ENCODE measurements at regions not wholly inside any gene's neighbourhood (a gene's known extent, or its start where the extent isn't known, plus 50 kb on each side); places are given as distances from the start of the nearest gene placed in this dataset.

- H3K27ac ChIP-seq (ENCODE audit: low read depth, low read length): no peak overlapping the region
- no peak overlapping the region for H3K4me3 ChIP-seq (ENCODE audit: low read depth, low read length)
- H3K36me3 ChIP-seq (ENCODE audit: control insufficient read depth, insufficient read depth, low read length): no peaks in the 10 kb centered on the region
- no peaks in the 10 kb centered on the region for H3K9me3 ChIP-seq (ENCODE audit: control insufficient read depth, insufficient read depth, low read length)
- H3K27me3 ChIP-seq (ENCODE audit: control insufficient read depth, insufficient read depth, low read length): no peaks in the 10 kb centered on the region
- H3K9ac ChIP-seq (ENCODE audit: low read depth, low read length): no peak overlapping the region
- no peaks in the 10 kb centered on the region for H3K4me1 ChIP-seq (ENCODE audit: control insufficient read depth, insufficient read depth, low read length)
Observed at GRCh38 chr2:234291765-234292204, 205.1 kb downstream of the ARL4C start.

- Histone ChIP-seq H3K36me3 (ENCODE audit: control insufficient read depth, insufficient read depth, low read length) (no peaks in the 10 kb centered on the region), H3K27me3 (ENCODE audit: control insufficient read depth, insufficient read depth, low read length) (no peaks in the 10 kb centered on the region), H3K4me1 (ENCODE audit: control insufficient read depth, insufficient read depth, low read length) (no peaks in the 10 kb centered on the region), H3K9ac (ENCODE audit: low read depth, low read length) (no peak overlapping the region), H3K9me3 (ENCODE audit: control insufficient read depth, insufficient read depth, low read length) (no peaks in the 10 kb centered on the region), H3K27ac (ENCODE audit: low read depth, low read length) (no peak overlapping the region), H3K4me3 (ENCODE audit: low read depth, low read length) (no peak overlapping the region)
Observed at GRCh38 chr2:234290671-234291070, 206.2 kb downstream of the ARL4C start.

GRCh38 chr2:234289834-234290590 is 206.9 kb downstream of the ARL4C start:
- Histone ChIP-seq H3K4me3 (ENCODE audit: low read depth, low read length) (no peak overlapping the region), H3K27ac (ENCODE audit: low read depth, low read length) (no peak overlapping the region), H3K36me3 (ENCODE audit: control insufficient read depth, insufficient read depth, low read length) (no peaks in the 10 kb centered on the region), H3K27me3 (ENCODE audit: control insufficient read depth, insufficient read depth, low read length) (no peaks in the 10 kb centered on the region), H3K9ac (ENCODE audit: low read depth, low read length) (no peak overlapping the region), H3K4me1 (ENCODE audit: control insufficient read depth, insufficient read depth, low read length) (no peaks in the 10 kb centered on the region; the same call in 1 of the 2 replicates), H3K9me3 (ENCODE audit: control insufficient read depth, insufficient read depth, low read length) (no peaks in the 10 kb centered on the region)

- Histone ChIP-seq H3K9ac (ENCODE audit: low read depth, low read length) (no peak overlapping the region), H3K9me3 (ENCODE audit: control insufficient read depth, insufficient read depth, low read length) (no peaks in the 10 kb centered on the region), H3K27me3 (ENCODE audit: control insufficient read depth, insufficient read depth, low read length) (no peaks in the 10 kb centered on the region), H3K4me1 (ENCODE audit: control insufficient read depth, insufficient read depth, low read length) (no peaks in the 10 kb centered on the region; the same call in 1 of the 2 replicates), H3K36me3 (ENCODE audit: control insufficient read depth, insufficient read depth, low read length) (no peaks in the 10 kb centered on the region), H3K4me3 (ENCODE audit: low read depth, low read length) (no peak overlapping the region), H3K27ac (ENCODE audit: low read depth, low read length) (no peak overlapping the region)
Observed at GRCh38 chr2:234288974-234289455, 207.9 kb downstream of the ARL4C start.

GRCh38 chr2:234287650-234288049 is 209.2 kb downstream of the ARL4C start:
- Histone ChIP-seq H3K27me3 (ENCODE audit: control insufficient read depth, insufficient read depth, low read length) (no peaks in the 10 kb centered on the region), H3K9ac (ENCODE audit: low read depth, low read length) (no peak overlapping the region), H3K36me3 (ENCODE audit: control insufficient read depth, insufficient read depth, low read length) (no peaks in the 10 kb centered on the region), H3K4me1 (ENCODE audit: control insufficient read depth, insufficient read depth, low read length) (no peaks in the 10 kb centered on the region; the same call in 1 of the 2 replicates), H3K27ac (ENCODE audit: low read depth, low read length) (no peak overlapping the region), H3K9me3 (ENCODE audit: control insufficient read depth, insufficient read depth, low read length) (no peaks in the 10 kb centered on the region), H3K4me3 (ENCODE audit: low read depth, low read length) (no peak overlapping the region)

GRCh38 chr2:234286956-234287355 is 209.9 kb downstream of the ARL4C start:
- Histone ChIP-seq H3K4me1 (ENCODE audit: control insufficient read depth, insufficient read depth, low read length) (no peaks in the 10 kb centered on the region; the same call in 1 of the 2 replicates), H3K9me3 (ENCODE audit: control insufficient read depth, insufficient read depth, low read length) (no peaks in the 10 kb centered on the region), H3K4me3 (ENCODE audit: low read depth, low read length) (no peak overlapping the region), H3K27ac (ENCODE audit: low read depth, low read length) (no peak overlapping the region), H3K36me3 (ENCODE audit: control insufficient read depth, insufficient read depth, low read length) (no peaks in the 10 kb centered on the region), H3K9ac (ENCODE audit: low read depth, low read length) (no peak overlapping the region), H3K27me3 (ENCODE audit: control insufficient read depth, insufficient read depth, low read length) (no peaks in the 10 kb centered on the region)

GRCh38 chr2:234286118-234286598 is 210.7 kb downstream of the ARL4C start:
- Histone ChIP-seq H3K27me3 (ENCODE audit: control insufficient read depth, insufficient read depth, low read length) (no peaks in the 10 kb centered on the region), H3K36me3 (ENCODE audit: control insufficient read depth, insufficient read depth, low read length) (no peaks in the 10 kb centered on the region), H3K27ac (ENCODE audit: low read depth, low read length) (no peak overlapping the region), H3K9me3 (ENCODE audit: control insufficient read depth, insufficient read depth, low read length) (no peaks in the 10 kb centered on the region), H3K4me3 (ENCODE audit: low read depth, low read length) (no peak overlapping the region), H3K4me1 (ENCODE audit: control insufficient read depth, insufficient read depth, low read length) (no peaks in the 10 kb centered on the region; the same call in 1 of the 2 replicates), H3K9ac (ENCODE audit: low read depth, low read length) (no peak overlapping the region)

- Histone ChIP-seq H3K4me1 (ENCODE audit: control insufficient read depth, insufficient read depth, low read length) (no peaks in the 10 kb centered on the region; the same call in 1 of the 2 replicates), H3K4me3 (ENCODE audit: low read depth, low read length) (no peak overlapping the region), H3K27ac (ENCODE audit: low read depth, low read length) (no peak overlapping the region), H3K9ac (ENCODE audit: low read depth, low read length) (no peak overlapping the region), H3K27me3 (ENCODE audit: control insufficient read depth, insufficient read depth, low read length) (no peaks in the 10 kb centered on the region), H3K36me3 (ENCODE audit: control insufficient read depth, insufficient read depth, low read length) (no peaks in the 10 kb centered on the region), H3K9me3 (ENCODE audit: control insufficient read depth, insufficient read depth, low read length) (no peaks in the 10 kb centered on the region)
Observed at GRCh38 chr2:234285541-234285940, 211.3 kb downstream of the ARL4C start.

GRCh38 chr2:234279637-234280036 is 217.2 kb downstream of the ARL4C start:
- H3K27ac ChIP-seq (ENCODE audit: low read depth, low read length): no peak overlapping the region

GRCh38 chr2:234278556-234279255 is 218.2 kb downstream of the ARL4C start:
- H3K27ac ChIP-seq (ENCODE audit: low read depth, low read length): no peak overlapping the region
- H3K36me3 ChIP-seq (ENCODE audit: control insufficient read depth, insufficient read depth, low read length): no peaks in the 10 kb centered on the region
- no peaks in the 10 kb centered on the region; the same call in 1 of the 2 replicates for H3K9me3 ChIP-seq (ENCODE audit: control insufficient read depth, insufficient read depth, low read length)
- H3K9ac ChIP-seq (ENCODE audit: low read depth, low read length): no peak overlapping the region
- H3K4me3 ChIP-seq (ENCODE audit: low read depth, low read length): no peak overlapping the region
- H3K27me3 ChIP-seq (ENCODE audit: control insufficient read depth, insufficient read depth, low read length): no peaks in the 10 kb centered on the region
- H3K4me1 ChIP-seq (ENCODE audit: control insufficient read depth, insufficient read depth, low read length): no peaks in the 10 kb centered on the region

More at GRCh38 chr2:234279637-234280036, 217.2 kb downstream of the ARL4C start:
- Histone ChIP-seq H3K4me1 (ENCODE audit: control insufficient read depth, insufficient read depth, low read length) (no peaks in the 10 kb centered on the region), H3K36me3 (ENCODE audit: control insufficient read depth, insufficient read depth, low read length) (no peaks in the 10 kb centered on the region), H3K27me3 (ENCODE audit: control insufficient read depth, insufficient read depth, low read length) (no peaks in the 10 kb centered on the region), H3K4me3 (ENCODE audit: low read depth, low read length) (no peak overlapping the region), H3K9ac (ENCODE audit: low read depth, low read length) (no peak overlapping the region), H3K9me3 (ENCODE audit: control insufficient read depth, insufficient read depth, low read length) (no peaks in the 10 kb centered on the region; the same call in 1 of the 2 replicates)

- Histone ChIP-seq H3K9ac (ENCODE audit: low read depth, low read length) (no peak overlapping the region), H3K27me3 (ENCODE audit: control insufficient read depth, insufficient read depth, low read length) (no peaks in the 10 kb centered on the region), H3K4me3 (ENCODE audit: low read depth, low read length) (no peak overlapping the region), H3K27ac (ENCODE audit: low read depth, low read length) (no peak overlapping the region), H3K4me1 (ENCODE audit: control insufficient read depth, insufficient read depth, low read length) (no peaks in the 10 kb centered on the region), H3K36me3 (ENCODE audit: control insufficient read depth, insufficient read depth, low read length) (no peaks in the 10 kb centered on the region), H3K9me3 (ENCODE audit: control insufficient read depth, insufficient read depth, low read length) (no peaks in the 10 kb centered on the region; the same call in 1 of the 2 replicates)
Observed at GRCh38 chr2:234275515-234275914, 221.4 kb downstream of the ARL4C start.
